ENCODE measurements at regions not wholly inside any gene's neighbourhood (a gene's known extent, or its start where the extent isn't known, plus 50 kb on each side); places are given as distances from the start of the nearest gene placed in this dataset.
"Not testable (repeated sequence)": the region's sequence is repeated elsewhere in the genome, so short reads cannot be mapped to it uniquely, and the experiment has no call there.

DNA sequence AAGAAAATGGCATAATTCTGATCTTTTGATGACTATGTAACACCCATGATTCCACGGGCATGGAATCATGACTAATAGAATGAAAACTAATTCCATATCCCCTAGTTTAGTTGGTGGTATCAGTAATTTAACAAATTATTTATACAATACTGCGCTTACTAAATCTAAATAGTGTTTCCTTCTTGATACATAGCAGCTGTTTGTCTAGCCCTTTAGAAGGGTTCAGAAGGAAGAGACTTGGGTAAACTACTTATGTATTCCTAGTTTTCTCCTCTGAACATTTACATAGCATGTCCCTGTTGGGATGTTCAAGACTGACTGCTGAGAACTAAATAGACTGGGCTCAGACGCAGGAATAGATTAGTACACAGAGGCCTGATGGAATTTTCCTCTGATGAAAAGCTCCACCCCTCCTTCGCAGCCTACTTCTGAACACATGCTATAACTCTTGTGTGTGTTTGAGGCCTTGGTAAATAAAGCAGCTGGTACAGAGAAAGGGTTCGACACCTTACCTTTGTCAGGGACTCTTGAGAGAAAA, 330.6 kb upstream of the LMCD1 start:
- intact Hi-C loops (cut with DNase I, micrococcal nuclease) = no loop called here
- Histone ChIP-seq H3K27ac (ENCODE audit: low read depth in 1 of 2, low read length in 2 of 2) (no peak overlapping the region), H3K27me3 (ENCODE audit: control insufficient read depth in 1 of 2, insufficient read depth in 2 of 2, low read length in 2 of 2) (no peaks in the 10 kb centered on the region), H3K9me3 (ENCODE audit: control insufficient read depth in 1 of 2, insufficient read depth in 1 of 2, low read length in 2 of 2) (no peaks in the 10 kb centered on the region), H3K4me1 (ENCODE audit: insufficient read depth, low read length) (no peaks in the 10 kb centered on the region), H3K36me3 (ENCODE audit: insufficient read depth, low read length) (no peaks in the 10 kb centered on the region), H3K4me3 (ENCODE audit: low read length) (no peak overlapping the region)
- POLR2A ChIA-PET = no interaction called here
- Mint-ChIP-seq H3K4me1 (ENCODE audit: low read depth) (no peaks in the 10 kb centered on the region), H3K36me3 (ENCODE audit: low read depth) (no peaks in the 10 kb centered on the region), H3K4me3 (no peak overlapping the region), H3K9me3 (peaks cover 5% of the 10 kb centered on the region), H3K27ac (no peak overlapping the region), H3K27me3 (no peaks in the 10 kb centered on the region)
- ATAC-seq (ENCODE audit: poor library complexity) = no peak
- no peak for DNase-seq
- TF ChIP-seq CTCF (IDR thresholded peaks at IDR 0.05) = no peak
- CTCF ChIA-PET = interaction anchor here (0.6 kb wide), 1 partner anchor 967 kb away, joined by 3 read pairs; no protein-coding TSS in a partner anchor

GRCh38 chr3:8173892-8174291, 327.7 kb upstream of the LMCD1 start:
- no peak overlapping the region for H3K4me3 ChIP-seq (ENCODE audit: low read length)
- no peak overlapping the region for H3K27ac Mint-ChIP-seq
- no peaks in the 10 kb centered on the region for H3K9me3 ChIP-seq (ENCODE audit: control insufficient read depth in 1 of 2, insufficient read depth in 1 of 2, low read length in 2 of 2)
- no peak overlapping the region for H3K27ac ChIP-seq (ENCODE audit: low read depth in 1 of 2, low read length in 2 of 2)
- no peaks in the 10 kb centered on the region for H3K27me3 Mint-ChIP-seq
- H3K36me3 ChIP-seq (ENCODE audit: insufficient read depth, low read length) = no peaks in the 10 kb centered on the region
- intact Hi-C loops (cut with DNase I, micrococcal nuclease) = no loop called here
- DNase-seq (no peak), ATAC-seq (ENCODE audit: poor library complexity) (no peak)
- no peaks in the 10 kb centered on the region for H3K4me1 Mint-ChIP-seq (ENCODE audit: low read depth)
- no peaks in the 10 kb centered on the region for H3K36me3 Mint-ChIP-seq (ENCODE audit: low read depth)
- H3K27me3 ChIP-seq (ENCODE audit: control insufficient read depth in 1 of 2, insufficient read depth in 2 of 2, low read length in 2 of 2) = no peaks in the 10 kb centered on the region
- TF ChIP-seq CTCF (IDR thresholded peaks at IDR 0.05) = no peak
- POLR2A ChIA-PET = no interaction called here
- CTCF ChIA-PET = no interaction called here
- no peaks in the 10 kb centered on the region for H3K9me3 Mint-ChIP-seq
- no peak overlapping the region for H3K4me3 Mint-ChIP-seq
- H3K4me1 ChIP-seq (ENCODE audit: insufficient read depth, low read length) = no peaks in the 10 kb centered on the region

- H3K27me3 Mint-ChIP-seq; H3K4me3 Mint-ChIP-seq; H3K27ac Mint-ChIP-seq; H3K36me3 ChIP-seq (ENCODE audit: insufficient read depth, low read length); CTCF ChIA-PET; H3K9me3 ChIP-seq (ENCODE audit: control insufficient read depth in 1 of 2, insufficient read depth in 1 of 2, low read length in 2 of 2); H3K27ac ChIP-seq (ENCODE audit: low read depth in 1 of 2, low read length in 2 of 2); intact Hi-C loops (cut with DNase I, micrococcal nuclease); H3K27me3 ChIP-seq (ENCODE audit: control insufficient read depth in 1 of 2, insufficient read depth in 2 of 2, low read length in 2 of 2); H3K36me3 Mint-ChIP-seq (ENCODE audit: low read depth); ATAC-seq (ENCODE audit: poor library complexity); POLR2A ChIA-PET; H3K4me3 ChIP-seq (ENCODE audit: low read length); H3K4me1 Mint-ChIP-seq (ENCODE audit: low read depth); H3K4me1 ChIP-seq (ENCODE audit: insufficient read depth, low read length); H3K9me3 Mint-ChIP-seq; DNase-seq: not testable (repeated sequence)
Measured at GRCh38 chr3:8176759-8177483, 324.7 kb upstream of the LMCD1 start.

DNA sequence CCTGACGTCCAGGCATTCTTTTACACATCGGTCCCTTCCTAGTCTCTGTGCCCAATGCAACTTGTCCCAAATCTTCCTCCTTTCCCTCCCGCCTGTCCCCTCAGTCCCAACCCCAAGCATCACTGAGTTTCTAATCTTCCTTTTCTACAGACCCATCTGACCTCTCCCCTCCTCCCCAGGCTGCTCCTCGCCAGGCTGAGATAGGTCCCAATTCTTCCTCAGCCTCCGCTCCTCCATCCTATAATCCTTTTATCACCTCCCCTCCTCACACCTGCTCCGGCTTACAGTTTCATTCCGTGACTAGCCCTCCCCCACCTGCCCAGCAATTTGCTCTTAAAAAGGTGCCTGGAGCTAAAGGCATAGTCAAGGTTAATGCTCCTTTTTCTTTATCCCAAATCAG, 323.1 kb upstream of the LMCD1 start:
- H3K4me1 ChIP-seq (ENCODE audit: insufficient read depth, low read length); DNase-seq; POLR2A ChIA-PET; H3K27ac ChIP-seq (ENCODE audit: low read depth in 1 of 2, low read length in 2 of 2); CTCF ChIA-PET; intact Hi-C loops (cut with DNase I, micrococcal nuclease); H3K4me3 Mint-ChIP-seq; H3K27ac Mint-ChIP-seq; H3K4me1 Mint-ChIP-seq (ENCODE audit: low read depth); H3K36me3 ChIP-seq (ENCODE audit: insufficient read depth, low read length); H3K9me3 Mint-ChIP-seq; ATAC-seq (ENCODE audit: poor library complexity); H3K36me3 Mint-ChIP-seq (ENCODE audit: low read depth); H3K27me3 Mint-ChIP-seq; H3K4me3 ChIP-seq (ENCODE audit: low read length); H3K9me3 ChIP-seq (ENCODE audit: control insufficient read depth in 1 of 2, insufficient read depth in 1 of 2, low read length in 2 of 2); H3K27me3 ChIP-seq (ENCODE audit: control insufficient read depth in 1 of 2, insufficient read depth in 2 of 2, low read length in 2 of 2): not testable (repeated sequence)

All from CD4-positive, alpha-beta T cell (primary cell).